ENCODE measurements at regions not wholly inside any gene's neighbourhood (a gene's known extent, or its start where the extent isn't known, plus 50 kb on each side); places are given as distances from the start of the nearest gene placed in this dataset.

DNA sequence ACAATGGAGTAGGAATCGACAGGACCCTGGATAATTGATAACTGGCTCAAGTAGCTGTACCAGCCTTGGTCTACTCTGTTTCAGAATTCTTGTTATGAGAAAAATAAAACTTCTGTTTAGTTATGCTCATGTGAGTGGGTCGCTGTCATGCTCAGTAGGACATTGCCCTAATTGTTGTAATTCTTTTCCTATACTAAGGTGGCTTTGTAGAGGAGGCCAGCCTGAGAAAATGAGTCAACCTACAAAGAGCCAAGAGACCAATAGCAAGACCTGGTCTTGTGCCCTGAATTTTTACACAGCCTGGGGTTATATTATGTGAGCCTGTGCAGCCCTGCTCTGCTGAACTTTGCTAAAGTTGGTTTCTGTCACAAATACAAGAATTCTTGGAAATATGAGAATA, 238.4 kb downstream of the MEIS1 start:
- TF ChIP-seq, protein P1, sequence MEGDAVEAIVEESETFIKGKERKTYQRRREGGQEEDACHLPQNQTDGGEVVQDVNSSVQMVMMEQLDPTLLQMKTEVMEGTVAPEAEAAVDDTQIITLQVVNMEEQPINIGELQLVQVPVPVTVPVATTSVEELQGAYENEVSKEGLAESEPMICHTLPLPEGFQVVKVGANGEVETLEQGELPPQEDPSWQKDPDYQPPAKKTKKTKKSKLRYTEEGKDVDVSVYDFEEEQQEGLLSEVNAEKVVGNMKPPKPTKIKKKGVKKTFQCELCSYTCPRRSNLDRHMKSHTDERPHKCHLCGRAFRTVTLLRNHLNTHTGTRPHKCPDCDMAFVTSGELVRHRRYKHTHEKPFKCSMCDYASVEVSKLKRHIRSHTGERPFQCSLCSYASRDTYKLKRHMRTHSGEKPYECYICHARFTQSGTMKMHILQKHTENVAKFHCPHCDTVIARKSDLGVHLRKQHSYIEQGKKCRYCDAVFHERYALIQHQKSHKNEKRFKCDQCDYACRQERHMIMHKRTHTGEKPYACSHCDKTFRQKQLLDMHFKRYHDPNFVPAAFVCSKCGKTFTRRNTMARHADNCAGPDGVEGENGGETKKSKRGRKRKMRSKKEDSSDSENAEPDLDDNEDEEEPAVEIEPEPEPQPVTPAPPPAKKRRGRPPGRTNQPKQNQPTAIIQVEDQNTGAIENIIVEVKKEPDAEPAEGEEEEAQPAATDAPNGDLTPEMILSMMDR (conservative IDR thresholded peaks at IDR 0.05), result no peak
- H3K9me3 Mint-ChIP-seq, result no peaks in the 10 kb centered on the region
- DNase-seq, result no peak
- H3K9me3 ChIP-seq (ENCODE audit: control insufficient read depth, low read length), result no peaks in the 10 kb centered on the region
- peaks cover 11% of the 10 kb centered on the region for H3K4me1 Mint-ChIP-seq
- 83% methylated on average over 2 of the region's 2 CpGs; no CpG with 5 or more reads in 1 of the 2 experiments for WGBS, 2 experiments (ENCODE audit: insufficient coverage in 1 of 2, insufficient read length in 1 of 2)
- H3K4me3 ChIP-seq (ENCODE audit: low read length), result no peak overlapping the region
- H3K27ac Mint-ChIP-seq, result no peak overlapping the region
- no peak overlapping the region for H3K27ac ChIP-seq (ENCODE audit: low read depth, low read length)
- peaks cover 57% of the 10 kb centered on the region for H3K27me3 Mint-ChIP-seq (ENCODE audit: insufficient read depth)
- no peak overlapping the region for H3K4me3 Mint-ChIP-seq
- H3K4me1 ChIP-seq (ENCODE audit: control insufficient read depth, insufficient read depth, low read length), result no peaks in the 10 kb centered on the region
- no peak overlapping the region for H3K9ac ChIP-seq (ENCODE audit: extremely low read depth, low read length, poor library complexity, severe bottlenecking)
- H3K27me3 ChIP-seq (ENCODE audit: control insufficient read depth, insufficient read depth, low read length, poor library complexity, severe bottlenecking), result peaks cover 90% of the 10 kb centered on the region
- H3K36me3 Mint-ChIP-seq (ENCODE audit: low read depth), result no peaks in the 10 kb centered on the region
- H3K36me3 ChIP-seq (ENCODE audit: control insufficient read depth, insufficient read depth, low read length), result no peaks in the 10 kb centered on the region

DNA sequence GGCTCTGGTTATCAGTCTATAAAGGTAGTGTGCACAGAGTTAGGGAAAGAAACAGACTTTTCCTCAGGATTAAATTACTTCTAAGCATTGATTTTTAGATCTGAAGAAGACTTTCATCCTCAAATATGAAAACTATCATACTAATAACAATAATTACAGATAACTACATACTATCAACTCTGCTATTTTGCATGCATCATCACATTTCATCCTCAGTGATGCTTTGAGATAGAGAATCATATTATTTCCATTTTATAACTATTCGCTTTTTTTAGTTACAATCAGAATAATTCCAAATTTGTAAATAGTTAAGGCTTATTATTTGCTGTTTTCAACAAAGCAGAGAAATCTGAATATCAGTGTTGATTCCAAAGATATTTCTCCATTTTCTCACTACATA, 239.2 kb downstream of the MEIS1 start:
- Histone ChIP-seq H3K4me1 (ENCODE audit: control insufficient read depth, insufficient read depth, low read length) (peaks cover 3% of the 10 kb centered on the region), H3K27ac (ENCODE audit: low read depth, low read length) (no peak overlapping the region), H3K27me3 (ENCODE audit: control insufficient read depth, insufficient read depth, low read length, poor library complexity, severe bottlenecking) (peaks cover 90% of the 10 kb centered on the region), H3K9me3 (ENCODE audit: control insufficient read depth, low read length) (no peaks in the 10 kb centered on the region), H3K36me3 (ENCODE audit: control insufficient read depth, insufficient read depth, low read length) (no peaks in the 10 kb centered on the region), H3K4me3 (ENCODE audit: low read length) (no peak overlapping the region), H3K9ac (ENCODE audit: extremely low read depth, low read length, poor library complexity, severe bottlenecking) (no peak overlapping the region)
- H3K4me3 Mint-ChIP-seq, result no peak overlapping the region
- no peaks in the 10 kb centered on the region for H3K36me3 Mint-ChIP-seq (ENCODE audit: low read depth)
- TF ChIP-seq, protein P1 (conservative IDR thresholded peaks at IDR 0.05), result no peak
- 100% methylated on average over 1 of the region's 1 CpG; no CpG with 5 or more reads in 1 of the 2 experiments for WGBS, 2 experiments (ENCODE audit: insufficient coverage in 1 of 2, insufficient read length in 1 of 2)
- DNase-seq, result no peak
- H3K27me3 Mint-ChIP-seq (ENCODE audit: insufficient read depth), result peaks cover 57% of the 10 kb centered on the region
- no peaks in the 10 kb centered on the region for H3K9me3 Mint-ChIP-seq
- H3K27ac Mint-ChIP-seq, result no peak overlapping the region
- H3K4me1 Mint-ChIP-seq, result peaks cover 14% of the 10 kb centered on the region

DNA sequence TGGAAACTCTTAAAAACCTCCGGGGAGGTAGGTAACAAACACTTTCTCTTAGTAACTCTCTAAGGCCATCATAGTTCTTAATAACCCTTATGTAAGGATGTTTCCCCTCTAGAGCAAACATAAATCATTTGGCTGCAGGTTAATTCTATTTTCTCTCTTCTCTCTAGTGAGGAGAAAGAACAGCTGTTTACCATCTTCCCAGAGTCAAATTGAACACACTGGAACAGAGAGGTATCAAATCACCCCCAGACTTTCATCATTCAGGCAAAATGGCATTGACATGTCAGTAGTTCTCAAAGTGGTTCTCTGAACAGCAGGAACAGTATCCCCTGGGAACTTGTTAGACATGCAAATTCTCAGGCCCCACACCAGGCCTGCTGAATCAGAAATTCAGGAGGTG, 240.7 kb downstream of the MEIS1 start:
- H3K27me3 ChIP-seq (ENCODE audit: control insufficient read depth, insufficient read depth, low read length, poor library complexity, severe bottlenecking), result peaks cover 86% of the 10 kb centered on the region
- Mint-ChIP-seq H3K27ac (no peak overlapping the region), H3K27me3 (ENCODE audit: insufficient read depth) (peaks cover 54% of the 10 kb centered on the region), H3K4me3 (no peak overlapping the region), H3K9me3 (no peaks in the 10 kb centered on the region), H3K36me3 (ENCODE audit: low read depth) (no peaks in the 10 kb centered on the region), H3K4me1 (peaks cover 22% of the 10 kb centered on the region)
- DNase-seq, result no peak
- no peak overlapping the region for H3K27ac ChIP-seq (ENCODE audit: low read depth, low read length)
- 95% methylated on average over 1 of the region's 1 CpG; no CpG with 5 or more reads in 1 of the 2 experiments for whole genome bisulfite sequencing, 2 experiments (ENCODE audit: insufficient coverage in 1 of 2, insufficient read length in 1 of 2)
- H3K4me1 ChIP-seq (ENCODE audit: control insufficient read depth, insufficient read depth, low read length), result peaks cover 11% of the 10 kb centered on the region
- H3K36me3 ChIP-seq (ENCODE audit: control insufficient read depth, insufficient read depth, low read length), result no peaks in the 10 kb centered on the region
- H3K4me3 ChIP-seq (ENCODE audit: low read length), result no peak overlapping the region
- H3K9me3 ChIP-seq (ENCODE audit: control insufficient read depth, low read length), result no peaks in the 10 kb centered on the region
- H3K9ac ChIP-seq (ENCODE audit: extremely low read depth, low read length, poor library complexity, severe bottlenecking), result no peak overlapping the region
- TF ChIP-seq, protein P1 (conservative IDR thresholded peaks at IDR 0.05), result no peak
